Small intestine (tissue), 7 donors: ENCODE measurements at regions not wholly inside any gene's neighbourhood (a gene's known extent, or its start where the extent isn't known, plus 50 kb on each side); places are given as distances from the start of the nearest gene placed in this dataset.

Source experiments
- DNase-seq, 2 donors: peaks; one replicate each; pipeline versions ENCODE4 v3.0.0 to v3.0.0-alpha.2; 2013
- FAIRE-seq: peaks from 2 replicates; lab custom pipeline; 2012; peaks lifted over from hg19 to GRCh38; lab: Jason Lieb, UNC
- H3K27ac ChIP-seq, 3 donors: one replicate each; pipeline ENCODE4 v1.5.1; 2013; ENCODE audit warnings: low read length in 2 of 3, mild to moderate bottlenecking in 2 of 3, control low read depth in 1 of 3, inconsistent platforms in 1 of 3, low read depth in 1 of 3, moderate library complexity in 1 of 3
- H3K27me3 ChIP-seq, 3 donors: one replicate each; pipeline ENCODE4 v1.6.1; 2013; ENCODE audit warnings: low read length in 3 of 3, inconsistent platforms in 1 of 3; ENCODE audit not compliant: control insufficient read depth in 3 of 3, insufficient read depth in 3 of 3
- H3K36me3 ChIP-seq, 3 donors: one replicate each; pipeline ENCODE4 v1.6.1; 2013; ENCODE audit warnings: low read length in 3 of 3, inconsistent platforms in 1 of 3, low read depth in 1 of 3, mild to moderate bottlenecking in 1 of 3, moderate library complexity in 1 of 3; ENCODE audit not compliant: control insufficient read depth in 3 of 3, insufficient read depth in 2 of 3
- H3K4me1 ChIP-seq, 3 donors: one replicate each; pipeline ENCODE4 v1.6.1; 2013; ENCODE audit warnings: low read length in 2 of 3, inconsistent platforms in 1 of 3, low read depth in 1 of 3, mild to moderate bottlenecking in 1 of 3, moderate library complexity in 1 of 3; ENCODE audit not compliant: control insufficient read depth in 3 of 3, insufficient read depth in 2 of 3
- H3K4me3 ChIP-seq, 3 donors: one replicate each; pipeline ENCODE4 v1.5.1; 2013; ENCODE audit warnings: low read length in 3 of 3, control low read depth in 1 of 3, inconsistent platforms in 1 of 3, low read depth in 1 of 3, mild to moderate bottlenecking in 1 of 3, moderate library complexity in 1 of 3
- H3K9me3 ChIP-seq, 2 donors: one replicate each; pipeline ENCODE4 v1.6.1; 2013; ENCODE audit warnings: low read depth in 1 of 2, low read length in 1 of 2; ENCODE audit not compliant: control insufficient read depth in 2 of 2, insufficient read depth in 1 of 2
- WGBS, 3 donors: extraction: QIAGEN DNeasy Blood & Tissue Kit; methylation state at CpG; one replicate each; pipeline ENCODE4 v1.1.7; 2013; 5-methylcytosine and 5-hydroxymethylcytosine counted together
- donor health status: healthy with polysubstance abuse.
- donor health status: control.
- donor health status: control.
- donor health status: Bipolar disorder and iron deficiency.
- donor health status: healthy.

DNA sequence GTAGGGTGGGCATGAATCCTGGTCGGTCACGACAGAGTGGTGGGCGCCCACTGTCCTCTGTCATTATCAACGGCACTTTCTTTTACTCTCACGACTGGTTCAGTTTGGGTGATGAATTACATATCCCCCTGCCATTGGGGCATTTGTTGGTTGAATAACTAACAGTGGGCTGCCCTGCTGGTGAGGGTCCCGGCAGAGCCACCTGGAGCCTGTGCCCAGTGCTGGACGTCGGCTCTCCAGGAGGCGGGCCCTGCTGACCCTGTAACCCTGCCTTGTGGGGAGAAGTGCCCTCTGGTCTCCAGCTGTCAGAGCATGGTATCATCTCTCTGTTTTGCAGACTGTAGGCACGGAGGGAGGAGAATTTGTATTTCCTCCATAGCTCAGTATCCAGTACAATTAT is 199.1 kb downstream of the GLRX3 start:
- Histone ChIP-seq H3K4me3 (no peak overlapping the region), H3K27me3 (no peaks in the 10 kb centered on the region), H3K27ac (no peak overlapping the region), H3K36me3 (no peaks in the 10 kb centered on the region), H3K9me3 (no peaks in the 10 kb centered on the region), H3K4me1 (no peaks in the 10 kb centered on the region)
- FAIRE-seq: no peak
- 82 to 83% (median 82%) methylated on average over 10 of the region's 10 CpGs for WGBS, 3 donors
- DNase-seq: no peak

DNA sequence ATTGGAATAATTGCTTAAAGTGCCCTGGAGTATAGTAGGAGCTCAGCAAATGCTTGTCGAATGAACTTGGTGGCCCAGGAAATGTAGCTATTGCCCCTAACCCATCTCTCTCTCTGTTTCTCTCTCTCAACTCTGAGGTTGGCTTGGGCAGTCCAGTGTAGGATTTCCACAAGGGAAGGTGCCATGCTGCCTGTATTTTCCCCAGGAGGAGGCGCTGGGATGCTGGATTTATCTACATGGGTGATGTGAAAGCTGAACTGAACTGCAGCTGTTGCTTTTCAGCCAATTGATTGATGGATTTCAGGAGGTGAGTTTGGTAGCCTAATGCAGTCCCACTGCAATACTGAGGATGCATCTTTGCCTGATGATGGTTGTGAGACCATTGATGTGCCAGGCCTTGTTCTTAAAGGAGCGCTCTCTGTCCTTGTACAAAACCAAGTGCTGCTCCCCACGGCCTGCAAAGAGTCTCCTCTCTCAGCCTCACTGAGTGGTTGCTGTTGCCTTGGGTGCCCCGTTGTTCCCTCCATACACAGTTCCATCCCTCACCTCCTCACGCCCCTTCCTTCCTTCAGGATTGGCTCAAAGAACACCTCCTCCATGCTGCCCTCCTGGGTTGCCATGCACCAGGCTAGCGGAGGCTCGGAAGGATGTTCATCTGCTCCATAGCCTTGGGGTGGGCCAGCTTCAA is 200.6 kb downstream of the GLRX3 start:
- FAIRE-seq (no peak), DNase-seq (peak in 1 of 2 donors; percentile 32)
- no peaks in the 10 kb centered on the region for H3K36me3 ChIP-seq
- WGBS, 3 donors: 66 to 75% (median 69%) methylated on average over 8 of the region's 8 CpGs
- H3K4me1 ChIP-seq: no peaks in the 10 kb centered on the region
- H3K27ac ChIP-seq: no peak overlapping the region
- H3K4me3 ChIP-seq: no peak overlapping the region
- no peaks in the 10 kb centered on the region for H3K27me3 ChIP-seq
- H3K9me3 ChIP-seq: no peaks in the 10 kb centered on the region

DNA sequence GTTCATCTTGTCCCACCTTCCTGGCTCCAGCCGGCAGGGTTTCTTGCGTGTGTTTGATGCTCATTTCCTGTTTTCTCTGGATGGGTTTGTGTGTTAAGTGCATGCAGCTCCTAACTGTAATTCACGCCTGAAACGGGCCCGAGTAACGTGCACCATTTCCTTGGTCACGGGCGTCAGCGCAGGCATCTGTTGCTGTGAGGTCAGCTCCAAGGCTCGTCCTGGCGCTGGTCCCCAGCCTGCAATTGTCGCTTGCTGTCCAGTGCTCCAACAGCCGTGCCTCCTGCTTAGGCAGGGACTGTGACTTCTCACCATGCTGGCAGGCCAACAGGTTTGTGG is 201.1 kb downstream of the GLRX3 start:
- Histone ChIP-seq H3K9me3 (no peaks in the 10 kb centered on the region), H3K27me3 (no peaks in the 10 kb centered on the region), H3K27ac (no peak overlapping the region), H3K36me3 (no peaks in the 10 kb centered on the region), H3K4me1 (no peaks in the 10 kb centered on the region), H3K4me3 (no peak overlapping the region)
- FAIRE-seq: no peak
- DNase-seq: no peak
- 78 to 87% (median 86%) methylated on average over 13 of the region's 13 CpGs for WGBS, 3 donors

DNA sequence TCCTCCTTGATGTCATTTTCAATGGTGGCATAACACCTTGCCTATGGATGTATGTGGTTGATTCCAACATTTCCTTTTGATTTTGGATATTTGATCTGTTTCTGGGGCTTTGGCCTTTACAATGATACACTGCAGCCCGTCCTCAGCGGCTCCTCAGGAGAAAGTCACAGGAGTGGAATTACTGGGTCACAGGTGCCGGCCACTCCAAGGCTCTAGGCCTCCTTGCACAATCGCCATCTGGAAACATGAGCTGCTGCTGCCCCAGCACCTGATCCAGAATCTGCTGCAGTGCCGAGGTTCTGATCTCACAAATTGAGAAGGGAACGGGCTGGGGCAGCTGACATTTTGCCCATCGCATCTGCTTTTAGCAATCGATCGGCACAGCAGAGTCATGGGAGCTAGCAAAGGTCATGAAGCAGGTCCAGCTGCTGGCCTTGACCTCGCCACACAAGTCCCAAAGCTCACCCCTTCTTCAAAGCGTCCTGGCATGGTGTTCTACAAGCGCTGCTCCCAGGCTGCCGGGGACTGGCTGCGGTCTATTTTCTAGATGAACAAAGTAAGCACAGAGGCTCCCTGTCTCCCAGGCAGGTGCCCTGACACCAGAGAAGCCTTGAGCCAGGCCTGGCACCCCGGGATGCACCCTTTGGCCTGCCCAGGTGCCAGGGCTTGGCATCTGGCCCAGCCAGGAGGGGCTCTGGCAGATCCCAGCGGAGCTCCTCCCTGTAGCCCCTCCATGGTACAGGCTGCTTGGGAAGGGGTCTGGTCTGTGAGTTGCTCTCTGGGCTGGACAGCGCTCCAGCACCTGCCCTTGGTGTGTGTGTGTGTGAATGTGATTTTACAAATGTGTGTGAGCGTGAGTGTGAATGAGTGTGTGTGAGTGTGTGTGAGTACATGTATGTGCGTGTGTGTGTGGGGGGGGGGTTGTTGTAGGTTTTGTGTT is 201.8 kb downstream of the GLRX3 start:
- Histone ChIP-seq H3K27me3 (no peaks in the 10 kb centered on the region), H3K27ac (no peak overlapping the region), H3K36me3 (no peaks in the 10 kb centered on the region), H3K4me3 (no peak overlapping the region), H3K4me1 (no peaks in the 10 kb centered on the region), H3K9me3 (no peaks in the 10 kb centered on the region)
- 76 to 84% (median 81%) methylated on average over 19 of the region's 19 CpGs for whole genome bisulfite sequencing, 3 donors
- no peak for DNase-seq
- no peak for FAIRE-seq

DNA sequence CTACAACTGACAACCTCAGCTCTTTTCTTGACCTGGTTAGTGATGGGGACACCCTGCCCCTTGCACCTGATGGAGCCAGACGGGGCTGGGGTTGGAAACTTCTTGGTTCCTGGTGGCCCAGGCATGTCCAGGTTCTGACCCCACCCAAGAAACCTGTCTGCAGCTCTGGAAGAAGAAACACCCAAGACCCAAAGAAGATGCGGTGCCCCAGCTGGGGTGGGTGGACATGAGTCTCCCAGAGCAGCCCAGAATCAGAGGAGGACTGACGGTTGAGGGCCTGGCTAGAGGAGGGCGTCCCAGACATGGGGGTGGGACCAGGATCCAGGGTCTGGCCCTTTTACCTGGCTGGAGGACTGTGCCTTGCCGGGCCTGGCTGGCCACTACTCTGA is 202.4 kb downstream of the GLRX3 start:
- DNase-seq: no peak
- Histone ChIP-seq H3K27me3 (no peaks in the 10 kb centered on the region), H3K27ac (no peak overlapping the region), H3K36me3 (no peaks in the 10 kb centered on the region), H3K4me3 (no peak overlapping the region), H3K9me3 (no peaks in the 10 kb centered on the region), H3K4me1 (no peaks in the 10 kb centered on the region)
- WGBS, 3 donors: 83 to 86% (median 85%) methylated on average over 5 of the region's 5 CpGs
- no peak for FAIRE-seq

DNA sequence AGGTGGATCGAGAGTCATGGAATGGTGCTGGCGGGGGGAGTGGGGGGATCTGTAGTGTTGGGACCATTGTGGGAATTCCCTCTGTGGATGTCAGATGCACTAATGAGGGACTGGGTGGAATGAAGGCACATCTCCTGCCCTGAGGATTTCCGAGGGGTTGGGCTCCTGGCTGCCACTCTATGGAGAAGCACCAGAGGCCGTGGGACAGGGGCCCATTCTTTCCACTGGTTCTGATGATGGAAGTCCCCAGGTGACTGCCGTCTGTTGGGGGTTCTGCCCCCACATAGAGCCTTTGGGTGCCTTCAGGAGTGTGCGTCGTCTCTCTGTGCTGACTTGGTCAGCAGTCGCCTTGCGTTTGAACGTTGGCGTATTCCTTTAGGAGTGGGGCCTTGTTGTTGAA is 202.9 kb downstream of the GLRX3 start:
- H3K4me1 ChIP-seq: no peaks in the 10 kb centered on the region
- no peak overlapping the region for H3K27ac ChIP-seq
- H3K9me3 ChIP-seq: no peaks in the 10 kb centered on the region
- 86 to 91% (median 88%) methylated on average over 11 of the region's 11 CpGs for WGBS, 3 donors
- FAIRE-seq (no peak), DNase-seq (no peak)
- no peaks in the 10 kb centered on the region for H3K27me3 ChIP-seq
- H3K36me3 ChIP-seq: no peaks in the 10 kb centered on the region
- no peak overlapping the region for H3K4me3 ChIP-seq

DNA sequence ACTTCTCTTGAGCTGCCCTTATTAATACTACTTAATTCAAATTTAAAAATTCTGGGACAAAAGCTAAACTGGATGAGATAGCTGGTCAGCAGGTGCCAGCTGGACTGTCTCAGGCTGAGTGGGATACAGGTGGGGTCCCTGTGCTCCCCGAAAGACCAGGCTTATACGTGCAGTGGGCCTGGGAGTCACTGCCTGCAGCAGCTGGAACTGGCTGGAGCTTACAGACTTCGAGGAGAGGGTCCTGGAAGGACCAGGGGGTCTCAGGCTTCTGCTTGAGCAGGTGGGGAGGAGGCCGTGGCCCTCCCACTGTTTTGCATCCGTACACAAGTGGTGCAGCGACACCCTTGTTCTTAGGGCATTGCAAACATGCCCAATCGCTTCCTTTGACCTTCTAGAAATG is 203.7 kb downstream of the GLRX3 start:
- H3K9me3 ChIP-seq: no peaks in the 10 kb centered on the region
- DNase-seq (no peak), FAIRE-seq (no peak)
- H3K4me3 ChIP-seq: no peak overlapping the region
- no peaks in the 10 kb centered on the region for H3K27me3 ChIP-seq
- H3K36me3 ChIP-seq: no peaks in the 10 kb centered on the region
- H3K27ac ChIP-seq: no peak overlapping the region
- 63 to 69% (median 66%) methylated on average over 7 of the region's 7 CpGs for WGBS, 3 donors
- no peaks in the 10 kb centered on the region for H3K4me1 ChIP-seq

DNA sequence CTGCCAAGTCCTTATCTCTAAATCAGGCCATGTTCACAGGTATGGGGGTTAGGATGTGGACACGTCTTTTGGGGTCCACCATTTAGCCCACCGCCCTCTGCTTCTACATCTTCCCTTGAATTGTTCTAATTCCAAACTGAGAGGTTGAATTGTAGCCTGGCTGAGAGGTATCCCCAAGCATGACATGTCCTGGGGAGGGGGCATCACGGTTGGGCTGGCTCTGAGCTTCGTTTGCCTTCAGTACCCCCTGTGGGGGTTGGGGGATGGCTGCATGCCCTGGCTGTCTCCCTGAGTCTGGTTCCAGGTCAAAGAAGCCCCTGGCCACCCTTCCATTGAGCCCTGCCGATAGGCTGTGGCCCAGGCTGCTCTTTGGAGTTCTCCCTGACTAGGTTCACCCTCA is 204.6 kb downstream of the GLRX3 start:
- Histone ChIP-seq H3K4me3 (no peak overlapping the region), H3K9me3 (no peaks in the 10 kb centered on the region), H3K27ac (no peak overlapping the region), H3K27me3 (no peaks in the 10 kb centered on the region), H3K36me3 (no peaks in the 10 kb centered on the region), H3K4me1 (no peaks in the 10 kb centered on the region)
- DNase-seq: no peak
- WGBS, 3 donors: 44 to 59% (median 49%) methylated on average over 5 of the region's 5 CpGs
- no peak for FAIRE-seq
